HG03095 (cell line): ENCODE measurements at regions not wholly inside any gene's neighbourhood (a gene's known extent, or its start where the extent isn't known, plus 50 kb on each side); places are given as distances from the start of the nearest gene placed in this dataset.

ENCODE experiments used
- ATAC-seq: cut with Tn5 transposase; IDR thresholded peaks from one replicate; pipeline ENCODE4 v1.9.1; 2021; ENCODE audit warnings: moderate library complexity; ENCODE audit not compliant: unreplicated experiment

DNA sequence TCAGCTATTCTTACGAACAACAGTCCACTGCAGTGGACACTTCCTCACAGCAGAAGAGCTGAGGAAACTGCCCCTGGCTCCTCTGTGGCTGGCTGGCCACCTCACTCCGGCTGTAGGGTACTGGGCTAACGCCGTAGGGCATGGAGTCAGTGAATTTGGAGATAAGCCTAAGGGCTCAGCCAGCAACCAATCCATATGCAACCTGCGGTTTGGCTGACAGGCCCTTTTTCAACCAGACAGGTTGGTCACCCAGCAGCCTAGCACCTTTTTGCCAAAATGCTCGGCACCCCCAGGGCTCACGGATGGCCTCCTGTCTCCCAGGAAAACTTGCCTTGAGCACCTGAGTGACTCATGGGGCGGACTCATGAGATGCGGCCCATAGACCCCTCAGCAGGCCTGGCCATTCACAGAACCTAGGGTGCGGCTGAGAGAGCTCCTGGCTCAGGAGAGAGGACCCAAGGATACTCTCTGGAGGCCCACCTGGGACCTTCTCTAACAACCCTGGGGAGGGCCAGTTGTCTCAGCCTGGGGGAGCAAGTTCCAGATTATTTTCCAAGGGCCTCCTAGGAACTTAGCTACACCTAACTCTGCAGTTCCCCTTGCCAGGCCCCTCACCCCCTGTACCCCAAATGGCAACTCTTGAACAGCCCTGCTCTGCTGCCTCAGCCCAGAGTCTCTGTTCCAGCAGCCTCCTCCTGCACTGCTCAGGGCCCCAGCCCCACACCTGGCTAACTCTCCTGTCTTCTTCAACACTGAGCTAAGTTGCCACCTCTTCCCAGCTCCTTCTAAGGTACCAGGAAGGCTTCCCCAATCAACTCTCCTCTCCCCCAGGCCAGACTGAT lies 252.1 kb downstream of the CYP26B1 start:
- ATAC-seq = no peak

DNA sequence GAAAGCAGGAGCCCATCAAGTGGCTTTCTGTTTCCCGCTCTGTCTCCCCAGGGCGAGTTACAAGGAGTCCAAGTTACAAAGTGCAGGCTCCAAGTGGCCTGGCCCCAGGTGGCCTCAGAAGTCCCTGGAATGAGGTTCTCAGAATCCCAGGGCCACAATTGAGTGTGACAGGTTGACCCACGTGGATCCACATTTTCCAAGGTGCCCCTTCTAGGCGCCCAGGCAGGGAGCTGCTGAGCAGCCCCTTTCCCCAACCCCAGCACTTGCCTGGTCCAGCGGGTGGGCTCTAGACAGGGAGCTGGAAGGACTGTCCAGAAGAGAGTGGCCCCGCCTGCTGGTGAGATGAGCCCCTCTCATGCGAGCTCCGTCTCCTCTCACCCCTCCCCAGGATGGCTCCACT lies 253.4 kb downstream of the CYP26B1 start:
- ATAC-seq = no peak

DNA sequence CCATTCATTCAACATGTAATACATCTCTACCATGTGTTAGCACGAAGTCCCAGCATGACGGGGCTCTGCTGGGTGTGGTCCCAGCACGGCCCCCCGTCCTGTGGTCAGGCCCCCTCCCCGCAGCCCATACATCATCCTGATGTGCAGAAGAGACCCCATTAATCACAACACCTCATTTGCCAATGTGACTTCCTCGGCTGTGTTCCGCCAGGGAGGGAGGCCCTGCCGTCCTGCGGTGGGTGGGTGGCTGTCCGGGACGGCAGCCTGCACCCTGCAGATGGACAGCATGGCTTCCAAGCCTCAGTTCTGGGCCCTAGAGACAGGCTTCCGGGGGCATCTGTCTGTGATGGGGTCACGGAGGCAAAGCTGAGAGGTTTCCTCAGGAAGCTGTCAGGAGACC lies 254.0 kb downstream of the CYP26B1 start:
- ATAC-seq = no peak

DNA sequence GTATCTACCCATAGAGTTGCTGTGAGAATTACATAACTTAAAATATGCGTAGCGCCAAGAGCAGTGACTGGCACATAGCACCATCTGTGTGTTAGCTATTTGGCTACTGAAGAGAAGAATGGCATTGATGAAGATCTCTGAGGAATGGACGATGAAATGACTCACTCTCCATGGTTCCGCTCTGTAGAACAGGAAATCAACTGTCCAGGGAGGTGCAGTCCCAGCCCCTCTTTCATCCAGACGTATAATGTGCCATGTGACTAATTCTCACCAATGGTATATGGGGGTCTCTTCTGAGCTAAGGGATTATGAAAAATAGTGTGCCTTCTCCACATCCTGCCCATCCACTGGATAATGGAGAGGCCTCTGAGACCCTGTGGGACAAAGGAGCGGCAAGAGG lies 254.8 kb downstream of the CYP26B1 start:
- ATAC-seq = no peak

DNA sequence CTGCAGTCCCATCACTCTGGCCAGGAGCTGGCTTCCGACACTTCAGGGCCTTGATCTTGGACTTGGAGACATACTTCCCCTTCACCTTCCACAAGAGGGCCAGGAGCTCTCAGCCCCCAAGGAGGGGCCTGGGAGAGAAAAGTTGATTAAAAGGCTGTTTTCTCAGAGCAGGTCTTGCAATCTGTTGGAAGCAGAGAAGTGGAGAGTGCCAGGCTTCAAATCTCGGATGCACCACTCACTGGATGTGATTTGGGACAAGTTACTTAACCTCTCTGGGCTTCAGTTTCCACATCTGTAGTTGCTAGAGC lies 255.3 kb downstream of the CYP26B1 start:
- ATAC-seq = no peak

DNA sequence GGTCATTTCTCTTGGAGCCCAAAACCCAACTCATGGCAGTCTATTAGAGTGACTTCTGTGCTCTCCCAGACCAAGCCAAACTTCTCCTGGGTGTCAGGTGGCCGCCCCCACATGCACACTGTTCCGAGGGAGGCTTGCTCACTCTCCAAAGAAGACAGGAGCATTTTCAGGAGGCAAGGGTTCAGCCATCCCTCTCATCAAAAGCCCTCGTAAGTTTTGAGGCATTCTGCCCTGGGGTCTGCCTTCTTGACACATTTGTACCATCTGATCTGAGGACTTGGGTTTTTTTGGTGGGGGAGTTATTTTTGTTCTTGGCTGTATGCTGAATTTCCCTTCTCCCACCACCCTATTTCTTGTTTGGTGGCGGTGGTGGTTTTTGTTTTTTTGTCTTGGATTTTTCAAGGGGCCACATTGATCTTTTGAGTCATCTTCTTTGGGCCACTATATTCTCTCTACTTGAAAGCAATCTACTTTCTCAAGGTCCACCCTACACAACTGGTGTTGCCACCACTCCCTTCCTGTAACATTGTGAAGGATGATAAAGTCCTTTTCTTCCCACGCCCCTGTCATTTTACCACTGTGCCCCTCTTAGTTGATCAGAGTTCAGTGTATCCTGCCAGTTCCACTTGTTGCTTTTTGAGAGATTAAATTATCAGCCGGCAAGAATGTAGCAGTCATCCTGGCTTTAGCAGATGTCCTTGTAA lies 255.8 kb downstream of the CYP26B1 start:
- ATAC-seq = no peak

DNA sequence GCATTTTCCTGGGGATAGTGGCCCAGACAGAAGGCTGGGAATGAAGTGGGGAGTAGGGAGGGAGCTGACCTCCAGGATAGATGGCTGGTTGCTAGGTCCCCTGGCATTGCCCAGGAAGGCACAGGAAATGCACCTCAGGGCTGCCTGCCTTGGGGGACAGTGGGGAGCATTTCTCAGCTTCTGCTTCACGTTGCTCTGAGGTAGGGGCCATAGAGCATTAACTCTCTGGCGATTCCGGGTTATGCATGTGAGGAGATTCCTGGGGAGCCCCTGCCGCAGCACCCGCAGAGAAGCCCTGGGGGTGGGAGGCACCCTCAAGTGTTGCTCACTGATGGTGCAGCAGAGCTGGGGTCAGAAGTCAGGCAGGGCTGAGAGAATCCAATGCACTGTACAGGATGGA lies 256.5 kb downstream of the CYP26B1 start:
- ATAC-seq = no peak

DNA sequence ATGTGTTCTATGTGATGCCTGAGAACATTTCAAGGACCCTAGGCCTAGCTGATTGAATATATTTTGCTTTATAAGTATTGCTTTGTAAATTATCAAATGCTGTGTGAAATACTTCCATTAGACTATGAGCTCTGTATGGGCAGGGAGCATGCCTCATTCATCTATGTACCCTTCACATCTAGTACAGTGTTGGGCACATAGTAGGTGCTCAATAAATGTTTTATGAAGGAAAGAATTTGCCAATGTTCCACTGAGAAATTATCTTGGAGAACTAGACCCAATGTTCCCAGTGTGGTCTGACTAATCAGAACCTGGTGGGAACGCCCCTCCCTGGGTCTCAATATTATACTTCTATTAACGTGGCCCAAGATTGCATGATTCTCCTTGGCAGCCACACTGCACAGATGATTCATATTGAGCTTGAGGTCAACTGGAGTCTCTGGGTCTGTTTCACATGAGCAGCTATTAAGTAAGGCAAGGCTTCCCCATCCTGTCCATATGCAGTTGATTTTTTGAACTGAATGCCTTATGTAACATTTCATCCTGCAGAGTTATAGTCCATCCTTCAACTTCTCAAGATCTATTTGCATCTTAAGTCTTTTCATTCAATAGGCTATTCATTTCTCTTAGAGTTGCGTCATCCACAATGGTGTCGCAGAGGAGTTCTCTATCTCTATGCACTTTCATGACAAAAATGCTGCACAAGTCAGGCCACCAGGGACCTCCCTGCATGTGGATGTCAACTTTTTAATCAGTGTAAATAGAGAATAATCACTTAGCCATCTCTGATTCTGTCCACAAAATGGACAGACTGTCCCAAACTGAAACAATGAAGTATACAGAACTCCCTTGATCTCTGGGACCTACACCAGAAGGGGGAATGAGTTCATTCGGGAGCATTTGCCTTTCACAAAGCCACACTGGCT lies 257.6 kb downstream of the CYP26B1 start:
- no peak for ATAC-seq

DNA sequence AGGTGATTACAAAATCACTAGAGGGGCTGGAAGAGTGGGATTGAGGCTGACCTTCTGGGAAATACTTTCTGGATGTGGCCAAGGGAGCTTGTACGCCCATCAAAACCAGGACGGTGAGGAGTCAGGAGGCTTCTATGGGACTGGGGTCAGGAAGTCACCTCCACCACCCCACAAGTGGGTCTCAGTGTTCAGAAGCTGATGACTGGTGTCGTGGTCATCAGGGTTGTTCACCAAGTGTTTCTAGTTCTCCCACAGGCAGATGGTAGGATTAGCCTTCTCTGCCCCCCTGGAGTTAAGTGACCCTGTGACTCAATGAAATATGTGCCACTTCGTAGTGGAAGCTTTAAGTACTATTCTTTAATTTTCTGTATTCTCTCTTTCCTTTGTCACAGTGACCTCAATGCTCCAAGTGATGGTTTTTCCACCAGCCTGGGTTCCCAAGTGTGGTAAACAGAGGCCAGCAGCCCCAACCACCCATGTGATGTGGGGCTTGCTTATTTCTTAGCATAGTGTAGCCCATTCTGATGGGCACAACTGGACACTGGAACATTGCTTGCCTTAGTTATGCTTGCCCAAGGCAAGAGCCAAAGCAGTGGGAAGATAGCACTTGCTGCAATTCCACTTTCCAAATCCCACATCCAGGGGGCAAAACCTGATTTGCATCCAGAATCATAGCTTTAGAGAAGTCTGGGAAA lies 258.8 kb downstream of the CYP26B1 start:
- no peak for ATAC-seq

DNA sequence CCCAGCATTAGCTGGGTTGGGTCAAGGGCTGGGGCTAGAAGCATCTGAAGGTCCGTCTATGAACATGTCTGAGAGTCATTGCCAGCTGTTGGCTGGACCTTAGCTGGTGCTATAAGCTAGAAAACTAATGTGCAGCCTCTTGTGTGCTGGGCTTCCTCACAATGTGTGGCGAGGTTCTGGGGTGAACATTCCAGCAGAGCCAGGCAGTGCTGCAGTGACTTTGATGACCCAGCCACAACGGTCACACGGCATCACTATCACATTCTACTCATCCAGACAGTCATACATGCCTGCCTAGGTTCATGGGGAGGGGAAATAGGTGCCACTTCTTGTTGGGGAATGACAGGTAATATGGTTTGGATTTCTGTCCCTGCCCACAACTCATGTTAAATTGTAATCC lies 260.5 kb downstream of the CYP26B1 start:
- no peak for ATAC-seq

DNA sequence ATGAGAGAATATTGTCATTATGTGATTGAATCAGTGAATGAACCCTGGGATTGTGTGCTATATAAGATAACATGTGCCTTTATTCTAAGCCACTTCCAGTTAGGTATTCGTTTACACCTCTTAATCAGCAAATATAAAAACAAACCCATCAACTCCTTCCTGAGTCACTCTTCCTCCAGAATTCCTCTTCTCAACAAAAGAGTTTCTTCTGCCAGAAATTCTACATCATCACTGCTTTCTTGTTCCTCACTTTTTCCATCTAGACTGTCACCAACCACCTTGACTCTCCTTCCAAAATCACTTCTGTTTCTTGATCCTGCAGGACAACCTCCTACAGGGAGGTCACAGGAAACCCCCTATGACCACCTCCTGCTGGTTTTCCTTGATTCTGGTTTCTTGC lies 261.4 kb downstream of the CYP26B1 start:
- no peak for ATAC-seq

DNA sequence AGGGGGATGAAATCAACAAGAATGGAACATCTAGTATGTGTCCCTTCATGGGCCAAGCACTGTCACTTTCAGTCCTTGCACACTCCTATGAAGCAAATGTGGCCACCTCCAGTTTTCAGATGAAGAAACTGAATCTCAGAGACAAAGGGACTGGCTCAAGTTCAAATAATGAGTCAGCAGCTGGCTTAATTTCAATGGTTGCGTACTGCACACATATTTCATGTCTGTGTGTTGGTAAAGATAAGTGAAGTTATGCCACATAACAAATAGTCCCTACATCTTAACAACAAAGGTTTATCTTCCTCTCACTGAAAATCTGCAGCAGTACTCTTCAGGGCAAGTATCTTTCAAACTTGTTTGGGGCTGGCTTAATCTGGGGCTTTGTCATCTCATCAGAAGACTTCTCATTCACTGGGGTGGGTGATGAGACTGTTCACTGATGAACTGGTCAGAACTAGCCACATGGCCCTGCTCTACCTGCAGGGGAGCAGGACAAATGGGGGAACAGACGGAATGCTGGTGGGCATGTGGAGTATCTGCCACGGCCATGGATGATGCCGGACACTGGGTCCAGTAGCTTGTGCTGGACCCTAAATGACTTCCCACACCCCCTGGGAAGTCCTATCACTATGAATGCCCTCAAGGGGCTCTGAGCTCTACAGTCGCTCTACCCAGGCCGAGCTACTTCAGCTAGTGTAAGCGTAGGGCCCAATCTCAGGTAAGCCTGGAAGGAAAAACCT lies 263.2 kb downstream of the CYP26B1 start:
- ATAC-seq = no peak

DNA sequence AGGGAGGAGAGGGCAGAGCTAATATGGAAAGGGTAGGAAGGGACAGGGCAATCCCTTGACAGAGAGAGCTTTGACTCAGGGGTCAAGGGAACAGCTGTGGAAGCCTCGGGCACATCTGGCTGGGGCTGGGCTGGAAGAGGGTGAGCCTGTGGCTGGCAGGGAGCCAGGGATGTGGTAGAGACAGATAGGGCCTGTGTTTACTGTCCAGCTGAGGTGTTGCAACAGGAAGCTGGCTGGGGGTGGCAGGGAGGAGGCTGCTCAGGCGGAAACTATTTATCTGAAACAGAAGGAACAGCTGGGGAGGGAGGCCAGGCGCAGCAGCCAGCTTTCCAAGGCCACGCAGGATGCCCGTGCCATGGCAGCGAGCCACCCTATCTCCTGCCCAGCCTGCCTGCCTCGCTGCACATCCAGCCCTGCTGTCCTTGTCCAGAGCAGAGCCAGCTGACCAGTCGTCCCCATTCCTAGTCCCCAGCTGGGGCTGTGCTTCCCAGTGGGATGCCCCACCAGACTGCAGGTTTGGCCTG lies 264.7 kb downstream of the CYP26B1 start:
- no peak for ATAC-seq

DNA sequence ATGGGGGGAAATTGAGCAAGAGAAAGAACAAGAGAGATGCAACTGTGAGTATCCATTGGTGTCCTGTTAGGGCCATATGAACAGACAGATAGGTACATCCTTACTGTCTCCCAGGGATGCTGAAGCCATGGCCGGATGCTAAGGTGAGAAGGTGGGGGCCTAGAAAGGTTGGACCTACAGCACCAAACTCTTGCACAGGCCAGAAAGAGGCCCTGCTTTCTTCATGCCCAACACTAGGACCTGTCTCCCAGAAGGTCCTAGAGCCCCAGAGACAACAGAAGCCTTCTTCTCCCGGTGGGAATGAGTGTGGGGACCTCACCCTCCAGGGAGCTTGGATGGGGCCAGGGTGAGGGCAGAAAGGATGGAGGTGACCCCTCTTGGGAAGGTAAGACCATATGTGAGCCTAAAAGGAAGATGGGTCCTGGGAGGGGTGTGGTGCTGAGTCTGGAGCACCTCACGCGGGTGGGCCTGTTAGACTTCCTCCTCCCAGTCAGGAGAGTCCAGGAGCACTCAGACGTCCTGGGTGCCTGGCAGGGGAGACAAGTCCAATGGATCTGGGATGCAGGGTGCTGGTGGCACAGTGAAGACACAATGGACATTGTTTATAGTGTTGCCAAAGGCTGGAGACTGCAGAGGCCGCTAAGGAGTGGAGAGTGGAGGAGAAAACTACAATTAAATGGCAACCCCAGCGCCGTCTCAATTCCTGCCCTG lies 265.3 kb downstream of the CYP26B1 start:
- no peak for ATAC-seq

DNA sequence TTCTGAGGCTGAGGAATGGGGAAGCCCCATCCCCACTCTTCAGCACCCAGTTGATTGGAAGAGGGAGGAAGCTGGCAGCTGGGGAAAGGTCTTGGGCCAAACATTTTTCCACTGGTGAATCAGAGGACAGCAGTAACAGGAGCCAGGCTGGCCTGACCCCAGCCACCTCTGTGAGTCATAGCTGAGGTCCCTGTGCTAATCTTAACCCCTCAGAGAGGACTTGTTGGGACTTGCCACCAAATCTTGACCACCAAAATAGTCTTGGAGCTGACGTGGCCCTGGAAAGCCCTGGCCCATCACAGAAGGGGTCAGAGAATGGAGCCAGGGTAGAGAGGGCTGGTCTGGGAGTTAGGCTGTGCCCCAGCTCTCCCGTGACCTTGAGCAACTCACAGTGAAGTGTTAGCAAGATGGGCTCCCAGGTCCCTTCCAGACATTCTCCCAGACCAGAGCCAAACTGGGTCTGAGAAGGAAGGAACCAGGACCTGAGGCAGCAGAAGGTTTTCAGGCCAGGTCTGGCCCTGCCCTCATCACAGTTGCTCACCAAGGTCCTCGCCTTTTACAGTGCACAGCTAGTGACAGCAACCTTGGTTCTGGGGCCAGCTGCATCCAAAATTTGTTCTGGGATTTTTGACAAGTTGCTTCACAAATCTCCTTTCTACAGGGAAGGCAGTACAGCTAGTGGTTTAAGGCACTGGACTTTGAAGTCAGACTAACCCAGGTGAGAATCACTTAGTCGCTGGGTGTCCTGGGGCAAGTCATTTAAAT lies 266.6 kb downstream of the CYP26B1 start:
- ATAC-seq = no peak

DNA sequence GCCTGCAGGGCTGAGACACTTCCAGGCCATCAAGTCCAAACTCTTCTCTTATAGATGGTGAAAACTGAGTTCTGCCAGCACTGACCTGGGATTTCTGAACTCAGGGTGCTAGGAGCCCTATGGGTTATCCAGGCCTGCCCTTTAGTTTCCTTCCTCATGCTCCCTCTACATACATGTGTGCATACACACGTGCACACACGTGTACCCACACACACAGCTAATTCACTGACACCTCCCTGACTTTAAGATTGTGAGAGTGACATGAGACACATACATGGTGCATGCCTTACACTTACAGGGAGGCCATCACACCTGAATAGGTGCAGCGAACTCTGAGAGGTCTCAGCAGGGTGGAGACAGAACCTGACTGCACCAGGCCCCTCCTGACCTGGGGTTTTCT lies 267.4 kb downstream of the CYP26B1 start:
- no peak for ATAC-seq

DNA sequence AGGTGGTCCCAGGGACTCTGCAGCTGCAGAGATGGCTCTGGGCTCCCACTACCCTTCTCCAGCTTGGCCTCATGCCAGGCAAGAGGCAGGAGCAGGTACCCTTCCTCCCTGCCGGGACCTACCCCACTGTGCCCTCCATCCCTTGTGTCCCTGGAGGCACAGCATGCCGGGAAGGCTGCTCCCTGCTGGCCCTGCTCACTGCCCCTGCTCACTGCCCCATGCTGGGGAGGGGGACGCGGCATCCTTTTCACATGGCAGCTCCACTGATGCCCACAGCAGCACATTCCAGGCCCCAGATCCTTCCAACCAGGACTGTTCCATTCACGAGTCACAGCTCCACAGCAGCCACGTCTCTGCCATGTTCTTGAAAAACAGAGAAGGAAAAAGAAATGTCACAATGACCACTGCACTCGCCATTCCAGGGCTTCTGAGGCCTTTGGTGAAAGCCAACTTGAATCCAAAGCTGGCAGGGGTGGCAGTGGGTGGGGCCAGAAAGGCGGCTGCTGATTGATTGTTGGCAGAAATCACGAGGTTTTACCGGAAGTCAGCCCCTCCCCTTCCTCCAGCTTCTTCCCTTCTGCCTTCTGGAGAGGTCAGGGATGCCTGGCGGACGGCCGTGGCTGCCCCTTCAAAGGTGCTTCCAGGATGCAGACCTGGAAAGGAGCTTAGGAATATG lies 268.0 kb downstream of the CYP26B1 start:
- ATAC-seq = no peak
